ENCODE measurements at regions not wholly inside any gene's neighbourhood (a gene's known extent, or its start where the extent isn't known, plus 50 kb on each side); places are given as distances from the start of the nearest gene placed in this dataset.

DNA sequence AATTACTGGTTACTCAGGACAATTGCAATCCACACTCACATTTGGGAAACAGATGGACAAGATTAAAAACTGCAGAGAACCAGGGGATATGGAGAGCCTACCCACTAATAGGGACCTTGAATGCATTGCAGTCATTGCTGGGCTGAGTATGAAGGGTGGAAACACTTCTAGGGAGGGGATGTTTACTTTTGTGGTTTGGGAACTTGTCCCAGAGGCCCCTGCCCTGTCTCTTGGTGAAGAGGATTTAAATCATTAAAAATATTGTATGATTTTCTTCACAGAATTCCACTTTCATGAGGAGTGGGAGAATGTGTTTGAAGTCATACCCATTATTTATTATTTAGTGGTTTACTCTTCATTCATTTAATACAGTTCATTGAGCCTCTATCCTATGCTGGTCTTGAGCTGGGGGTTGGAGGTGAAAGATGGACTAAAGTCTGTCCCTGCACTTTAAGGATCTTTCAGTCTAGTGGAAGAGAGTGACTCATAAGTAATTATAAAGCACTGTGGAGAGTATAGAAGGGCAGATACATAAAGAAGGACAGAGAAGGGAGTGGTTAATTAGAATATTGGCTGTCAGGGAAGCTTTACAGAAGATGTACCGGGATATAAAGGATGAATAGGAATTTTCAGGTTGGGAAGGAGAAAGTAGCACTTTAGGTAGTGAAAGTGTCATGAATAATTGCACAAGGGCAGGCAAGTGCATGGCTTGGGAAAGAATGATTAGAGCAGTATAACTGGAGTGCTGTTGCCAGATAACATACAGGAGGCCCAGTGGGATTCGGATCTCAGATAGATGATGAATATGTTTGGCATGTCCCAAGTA is 313.4 kb downstream of the LPIN1 start:
- intact Hi-C loops (cut with DNase I, micrococcal nuclease), result no loop called here
- Histone ChIP-seq H3K36me3 (ENCODE audit: low read depth) (no peaks in the 10 kb centered on the region), H3K4me3 (no peak overlapping the region), H3K4me1 (ENCODE audit: low read depth) (no peaks in the 10 kb centered on the region), H3K9me3 (no peaks in the 10 kb centered on the region)
- TF ChIP-seq, protein P1, sequence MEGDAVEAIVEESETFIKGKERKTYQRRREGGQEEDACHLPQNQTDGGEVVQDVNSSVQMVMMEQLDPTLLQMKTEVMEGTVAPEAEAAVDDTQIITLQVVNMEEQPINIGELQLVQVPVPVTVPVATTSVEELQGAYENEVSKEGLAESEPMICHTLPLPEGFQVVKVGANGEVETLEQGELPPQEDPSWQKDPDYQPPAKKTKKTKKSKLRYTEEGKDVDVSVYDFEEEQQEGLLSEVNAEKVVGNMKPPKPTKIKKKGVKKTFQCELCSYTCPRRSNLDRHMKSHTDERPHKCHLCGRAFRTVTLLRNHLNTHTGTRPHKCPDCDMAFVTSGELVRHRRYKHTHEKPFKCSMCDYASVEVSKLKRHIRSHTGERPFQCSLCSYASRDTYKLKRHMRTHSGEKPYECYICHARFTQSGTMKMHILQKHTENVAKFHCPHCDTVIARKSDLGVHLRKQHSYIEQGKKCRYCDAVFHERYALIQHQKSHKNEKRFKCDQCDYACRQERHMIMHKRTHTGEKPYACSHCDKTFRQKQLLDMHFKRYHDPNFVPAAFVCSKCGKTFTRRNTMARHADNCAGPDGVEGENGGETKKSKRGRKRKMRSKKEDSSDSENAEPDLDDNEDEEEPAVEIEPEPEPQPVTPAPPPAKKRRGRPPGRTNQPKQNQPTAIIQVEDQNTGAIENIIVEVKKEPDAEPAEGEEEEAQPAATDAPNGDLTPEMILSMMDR (IDR thresholded peaks at IDR 0.05), result no peak
- no peak for ATAC-seq
- no peak for DNase-seq

DNA sequence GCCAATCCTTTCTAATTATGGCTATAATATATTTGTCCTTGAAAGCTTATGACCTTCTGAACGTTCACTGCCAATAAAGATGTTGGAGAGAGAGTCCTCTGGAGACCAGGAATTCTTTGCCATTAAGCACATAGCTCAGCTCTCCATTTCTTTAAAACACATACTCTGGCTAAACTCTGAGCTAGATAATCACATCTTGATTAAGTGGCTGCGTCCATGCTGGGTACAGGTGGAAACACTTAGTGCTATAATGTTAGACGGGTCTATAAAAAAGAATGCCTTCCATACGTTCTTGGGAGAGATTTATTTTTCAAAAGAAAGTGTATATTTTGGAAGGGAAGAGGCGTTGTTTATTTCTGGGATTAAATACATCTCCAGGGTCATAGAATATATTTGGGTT is 314.5 kb downstream of the LPIN1 start:
- Histone ChIP-seq H3K36me3 (ENCODE audit: low read depth) (no peaks in the 10 kb centered on the region), H3K4me3 (no peak overlapping the region), H3K9me3 (no peaks in the 10 kb centered on the region), H3K4me1 (ENCODE audit: low read depth) (no peaks in the 10 kb centered on the region)
- DNase-seq, result no peak
- intact Hi-C loops (cut with DNase I, micrococcal nuclease), result no loop called here
- TF ChIP-seq, protein P1 (IDR thresholded peaks at IDR 0.05), result no peak
- no peak for ATAC-seq

DNA sequence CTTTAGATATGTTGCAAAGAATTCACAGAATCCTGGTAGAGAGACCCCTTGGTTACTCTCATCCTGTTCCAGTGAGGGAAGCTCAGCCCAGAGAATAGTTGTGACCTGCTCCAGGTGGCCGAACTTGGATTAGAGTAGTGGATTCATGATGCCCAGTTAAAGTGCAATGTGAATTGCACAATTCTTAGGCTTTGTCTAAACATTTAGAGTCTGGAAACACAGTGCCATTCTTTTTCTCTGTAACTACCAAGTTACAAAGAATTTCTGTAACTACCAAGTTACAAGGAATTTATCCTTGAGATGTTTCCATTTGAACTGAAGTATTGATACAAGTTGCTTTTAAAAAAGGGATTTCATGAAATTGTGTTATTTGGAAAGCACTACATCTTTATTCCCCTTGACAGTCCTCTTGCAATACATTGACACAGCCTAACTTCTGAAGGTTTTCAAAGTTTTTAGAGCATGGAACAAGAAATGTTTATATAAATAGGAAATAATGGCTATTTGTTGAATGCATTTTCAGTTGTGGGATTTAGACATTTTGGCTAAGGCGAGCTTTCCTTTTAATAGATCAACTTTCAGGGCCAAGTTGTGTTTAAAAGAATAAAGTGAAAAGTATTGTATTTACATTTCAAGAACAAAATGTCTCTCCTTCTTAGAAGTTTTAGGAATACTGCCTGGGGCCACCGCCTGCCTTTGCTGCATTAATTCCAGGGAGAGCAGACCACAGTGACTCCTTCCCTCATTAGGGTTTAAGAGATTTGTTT is 315.0 kb downstream of the LPIN1 start:
- no peak overlapping the region for H3K4me3 ChIP-seq
- no peaks in the 10 kb centered on the region for H3K36me3 ChIP-seq (ENCODE audit: low read depth)
- no peaks in the 10 kb centered on the region for H3K9me3 ChIP-seq
- TF ChIP-seq, protein P1 (IDR thresholded peaks at IDR 0.05), result no peak
- no peaks in the 10 kb centered on the region for H3K4me1 ChIP-seq (ENCODE audit: low read depth)
- no peak for ATAC-seq
- intact Hi-C loops (cut with DNase I, micrococcal nuclease), result no loop called here
- DNase-seq, result no peak

DNA sequence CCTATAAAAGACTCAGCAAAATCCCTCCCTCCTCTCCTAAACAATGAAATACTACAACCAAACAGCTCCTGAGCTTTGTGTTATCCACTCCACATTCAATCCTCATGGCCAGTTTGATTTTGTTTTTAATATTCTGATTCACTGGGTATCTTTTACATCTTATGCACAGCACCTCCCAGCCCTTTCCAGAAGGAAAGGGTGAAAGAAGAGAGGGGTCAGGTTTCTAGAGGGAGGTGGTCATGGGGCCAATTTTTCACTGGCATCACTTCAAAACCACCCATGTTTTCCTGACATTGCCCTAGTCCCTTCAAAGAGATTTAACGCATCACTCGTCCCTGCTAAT is 315.6 kb downstream of the LPIN1 start:
- H3K36me3 ChIP-seq (ENCODE audit: low read depth), result no peaks in the 10 kb centered on the region
- H3K4me1 ChIP-seq (ENCODE audit: low read depth), result no peaks in the 10 kb centered on the region
- intact Hi-C loops (cut with DNase I, micrococcal nuclease), result no loop called here
- no peaks in the 10 kb centered on the region for H3K9me3 ChIP-seq
- TF ChIP-seq, protein P1 (IDR thresholded peaks at IDR 0.05), result no peak
- ATAC-seq (no peak), DNase-seq (no peak)
- no peak overlapping the region for H3K4me3 ChIP-seq

DNA sequence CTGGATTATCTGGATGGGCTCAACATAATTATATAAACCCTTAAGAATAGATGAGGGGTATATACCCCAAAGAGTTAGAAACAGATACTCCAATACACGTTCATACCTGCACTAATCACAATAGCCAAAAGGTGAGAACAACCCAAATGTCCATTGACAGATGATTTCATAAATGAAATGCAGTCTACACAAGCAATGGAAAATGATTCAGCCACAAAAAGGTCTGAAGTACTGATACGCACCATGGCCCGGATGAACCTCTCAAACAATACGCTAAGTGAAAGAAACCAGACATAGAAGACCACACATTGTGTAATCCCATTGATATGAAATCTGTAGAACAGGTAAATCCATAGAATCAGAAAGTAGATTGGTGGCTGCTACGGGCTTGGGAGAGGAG is 316.8 kb downstream of the LPIN1 start:
- Histone ChIP-seq H3K4me1 (ENCODE audit: low read depth) (no peaks in the 10 kb centered on the region), H3K36me3 (ENCODE audit: low read depth) (no peaks in the 10 kb centered on the region), H3K9me3 (no peaks in the 10 kb centered on the region), H3K4me3 (no peak overlapping the region)
- no peak for DNase-seq
- intact Hi-C loops (cut with DNase I, micrococcal nuclease), result no loop called here
- no peak for ATAC-seq
- TF ChIP-seq, protein P1 (IDR thresholded peaks at IDR 0.05), result no peak

Measured in mucosa of descending colon (tissue), 3 donors.